ENCODE measurements at regions not wholly inside any gene's neighbourhood (a gene's known extent, or its start where the extent isn't known, plus 50 kb on each side); places are given as distances from the start of the nearest gene placed in this dataset.

DNA sequence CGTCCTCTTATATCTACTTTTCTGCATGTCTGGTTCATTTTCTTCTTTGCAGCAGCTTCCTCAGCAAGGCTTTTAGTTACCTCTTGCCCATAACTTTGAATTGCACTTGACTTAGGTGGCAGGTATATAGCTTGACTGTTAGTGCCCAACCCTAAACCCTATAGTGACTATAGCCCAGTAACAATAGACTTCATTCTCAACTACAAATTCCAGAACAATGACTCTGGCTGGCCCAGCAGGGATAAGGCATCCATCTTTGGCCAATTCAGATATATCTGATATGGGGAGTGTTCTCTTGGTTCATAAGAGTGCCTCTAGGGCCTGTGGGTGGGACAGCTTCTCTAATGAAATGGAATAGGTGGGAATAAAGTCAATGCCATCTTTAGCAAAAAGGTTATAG lies 246.2 kb downstream of the DMRT2 start:
- TF ChIP-seq CTCF (IDR thresholded peaks at IDR 0.05; ENCODE audit: control extremely low read depth, extremely low read depth, low read depth, missing control alignments): no peak
- DNase-seq (ENCODE audit: extremely low spot score): no peak
- CTCF ChIA-PET: interaction anchor here (1.3 kb wide), 1 partner anchor 8 kb away, joined by 3 read pairs; no protein-coding TSS in a partner anchor
- POLR2A ChIA-PET: no interaction called here

DNA sequence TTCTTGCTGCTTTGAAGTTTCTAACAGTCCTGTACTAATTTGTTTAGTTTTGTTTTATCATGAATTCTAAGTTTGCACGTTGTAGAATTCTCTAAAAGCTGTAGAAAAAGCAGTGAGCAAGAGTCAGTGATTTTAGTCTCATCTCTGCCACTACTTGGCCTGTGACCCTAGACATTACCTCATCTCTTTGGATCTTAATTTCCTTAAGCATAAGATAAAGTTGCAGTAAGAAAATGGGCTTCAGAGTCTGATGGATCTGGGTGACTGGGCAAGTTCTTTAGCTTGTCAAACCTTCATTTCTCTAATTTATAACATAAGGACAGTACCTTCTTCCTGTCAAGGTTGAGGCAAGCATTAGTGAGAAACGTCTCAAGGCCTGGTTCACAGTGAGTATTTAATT lies 247.9 kb downstream of the DMRT2 start:
- POLR2A ChIA-PET: interaction anchor here (0.6 kb wide), 1 partner anchor 577 kb away, joined by 3 read pairs; no protein-coding TSS in a partner anchor
- CTCF ChIA-PET: interaction anchor here (0.8 to 1.5 kb wide), 2 partner anchors 8 to 10 kb away, joined by 3 read pairs; no protein-coding TSS in a partner anchor
- no peak for DNase-seq (ENCODE audit: extremely low spot score)
- no peak for TF ChIP-seq CTCF (IDR thresholded peaks at IDR 0.05; ENCODE audit: control extremely low read depth, extremely low read depth, low read depth, missing control alignments)

GRCh38 chr9:1300941-1301340 lies 250.8 kb downstream of the DMRT2 start:
- no peak for TF ChIP-seq CTCF (IDR thresholded peaks at IDR 0.05; ENCODE audit: control extremely low read depth, extremely low read depth, low read depth, missing control alignments)
- CTCF ChIA-PET: no interaction called here
- DNase-seq (ENCODE audit: extremely low spot score): no peak
- POLR2A ChIA-PET: no interaction called here

DNA sequence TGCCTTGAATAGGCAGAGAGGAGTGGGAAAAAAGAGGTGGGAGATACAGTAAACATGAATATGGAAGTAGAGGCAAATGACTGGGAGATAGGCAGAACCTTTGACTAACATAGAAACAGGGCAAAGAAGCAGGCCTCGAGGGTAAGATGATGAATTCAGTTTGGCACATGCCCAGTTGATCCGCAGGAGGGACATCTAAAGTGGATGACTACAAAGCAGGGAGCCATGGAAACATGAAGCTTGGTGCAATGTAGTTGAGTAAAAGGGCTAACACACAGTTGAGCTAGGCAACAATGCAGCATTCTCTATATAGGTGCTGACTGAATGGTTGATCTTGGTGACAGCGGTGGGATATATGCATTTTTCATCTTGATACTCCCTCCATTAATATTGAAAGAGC lies 253.8 kb downstream of the DMRT2 start:
- ChIA-PET POLR2A (no interaction called here), CTCF (no interaction called here)
- no peak for TF ChIP-seq CTCF (IDR thresholded peaks at IDR 0.05; ENCODE audit: control extremely low read depth, extremely low read depth, low read depth, missing control alignments)

GRCh38 chr9:1311462-1312042 lies 261.4 kb downstream of the DMRT2 start:
- CTCF ChIA-PET: no interaction called here
- POLR2A ChIA-PET: no interaction called here
- DNase-seq (ENCODE audit: extremely low spot score): no peak
- no peak for TF ChIP-seq CTCF (IDR thresholded peaks at IDR 0.05; ENCODE audit: control extremely low read depth, extremely low read depth, low read depth, missing control alignments)

More for the DNA sequence above, 253.8 kb downstream of the DMRT2 start:
- DNase-seq (ENCODE audit: extremely low spot score): no peak

GRCh38 chr9:1319436-1319835 lies 269.3 kb downstream of the DMRT2 start:
- POLR2A ChIA-PET: no interaction called here
- no peak for TF ChIP-seq CTCF (IDR thresholded peaks at IDR 0.05; ENCODE audit: control extremely low read depth, extremely low read depth, low read depth, missing control alignments)
- CTCF ChIA-PET: no interaction called here
- no peak for DNase-seq (ENCODE audit: extremely low spot score)

Measured in GM10248 (cell line).